NCI-H2081 (cell line): ENCODE measurements at regions not wholly inside any gene's neighbourhood (a gene's known extent, or its start where the extent isn't known, plus 50 kb on each side); places are given as distances from the start of the nearest gene placed in this dataset.

Experiments
- DNase-seq, 2 experiments: peaks; one replicate each; lab custom pipeline; 2025; lab: John Stamatoyannopoulos, UW

DNA sequence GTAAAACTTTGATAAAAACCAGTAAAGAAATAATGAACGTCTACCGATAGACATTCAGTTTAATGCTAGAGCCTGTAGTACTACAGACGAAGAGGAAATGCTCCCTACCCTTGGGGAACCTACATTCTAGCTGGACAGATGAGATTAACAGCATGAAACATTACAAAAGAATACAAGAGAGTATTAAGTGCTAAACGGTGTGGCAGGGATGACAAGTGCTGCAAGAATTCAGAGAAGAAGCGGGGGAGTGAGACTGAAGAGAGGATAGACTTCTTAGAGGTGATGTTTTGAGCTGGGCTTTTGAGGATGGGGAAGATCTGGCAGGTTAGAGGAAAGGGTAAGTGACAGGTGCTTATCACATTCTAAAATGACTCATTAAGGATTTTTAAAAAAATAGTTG, 52.6 kb upstream of the ESX1 start:
- no peak for DNase-seq

GRCh38 chrX:104306180-104306579, 51.4 kb upstream of the ESX1 start:
- no peak for DNase-seq
